Tibial nerve (tissue), 4 donors: ENCODE measurements at regions not wholly inside any gene's neighbourhood (a gene's known extent, or its start where the extent isn't known, plus 50 kb on each side); places are given as distances from the start of the nearest gene placed in this dataset.

Experiments
- DNase-seq, 2 donors: peaks; one replicate each; pipeline ENCODE4 v3.0.0-alpha.2; 2019; ENCODE audit warnings: low spot score in 2 of 2
- H3K27ac ChIP-seq, 4 donors: fragments of 200-600 bp; sonication (generic) in 3 of 4; one replicate each; pipeline ENCODE4 v1.5.1; 2017 to 2019; ENCODE audit warnings: mild to moderate bottlenecking in 1 of 4
- H3K27me3 ChIP-seq, 2 donors: fragments of 200-600 bp; sonication (generic) in 1 of 2; one replicate each; pipeline versions ENCODE4 v1.5.1 to v1.6.0; 2017 to 2019
- H3K36me3 ChIP-seq, 3 donors: fragments of 200-600 bp; sonication (generic); one replicate each; pipeline ENCODE4 v1.5.1; 2018 to 2019
- H3K4me1 ChIP-seq, 4 donors: fragments of 200-600 bp; sonication (generic) in 3 of 4; one replicate each; pipeline ENCODE4 v1.5.1; 2017 to 2019
- H3K4me3 ChIP-seq, 4 donors: fragments of 200-600 bp; sonication (generic) in 3 of 4; one replicate each; pipeline ENCODE4 v1.5.1; 2017 to 2019; ENCODE audit warnings: mild to moderate bottlenecking in 1 of 4, moderate library complexity in 1 of 4
- H3K9me3 ChIP-seq, 4 donors: fragments of 200-600 bp; sonication (generic) in 3 of 4; one replicate each; pipeline ENCODE4 v1.5.1; 2017 to 2019
- CTCF ChIP-seq, 5 experiments: fragments of 200-600 bp in 3 of 5; fragments of 450-650 bp in 2 of 5; sonication (generic) in 3 of 5; IDR thresholded peaks; one replicate each; pipeline ENCODE4 v1.5.1; 2016 to 2019; ENCODE audit warnings: antibody characterized with exemption in 5 of 5, mild to moderate bottlenecking in 3 of 5, moderate library complexity in 2 of 5
- EP300 ChIP-seq, 2 donors: sonication (generic); formaldehyde crosslinking; IDR thresholded peaks; one replicate each; pipeline ENCODE4 v1.6.1; 2017; ENCODE audit warnings: antibody characterized with exemption in 2 of 2, mild to moderate bottlenecking in 1 of 2
- POLR2A ChIP-seq, 2 donors: fragments of 450-650 bp; IDR thresholded peaks; one replicate each; pipeline ENCODE4 v1.6.1; 2017; ENCODE audit warnings: antibody characterized with exemption in 2 of 2, mild to moderate bottlenecking in 2 of 2, moderate library complexity in 2 of 2
- WGBS, 2 donors: methylation state at CpG; one replicate each; pipeline ENCODE4 v1.1.5; 2018; 5-methylcytosine and 5-hydroxymethylcytosine counted together

- Histone ChIP-seq H3K4me3 (no peak overlapping the region), H3K27ac (no peak overlapping the region), H3K36me3 (peaks cover 0 to 4% (median 0%) of the 10 kb centered on the region in 3 donors), H3K9me3 (no peaks in the 10 kb centered on the region), H3K27me3 (no peaks in the 10 kb centered on the region), H3K4me1 (no peaks in the 10 kb centered on the region)
- no peak for DNase-seq
- 62 to 75% methylated on average over 8 of the region's 8 CpGs for WGBS, 2 donors
- TF ChIP-seq CTCF (IDR thresholded peaks at IDR 0.05) (no peak), POLR2A (IDR thresholded peaks at IDR 0.05) (no peak), EP300 (IDR thresholded peaks at IDR 0.05) (no peak)
These were observed 57.2 kb upstream of the TOMM7 start for GRCh38 chr7:22879709-22880306.

GRCh38 chr7:22879280-22879679 is 56.6 kb upstream of the TOMM7 start:
- Histone ChIP-seq H3K9me3 (no peaks in the 10 kb centered on the region), H3K4me3 (no peak overlapping the region), H3K27me3 (no peaks in the 10 kb centered on the region), H3K27ac (no peak overlapping the region), H3K4me1 (no peaks in the 10 kb centered on the region), H3K36me3 (peaks cover 0 to 4% (median 0%) of the 10 kb centered on the region in 3 donors)
- WGBS, 2 donors, result 82 to 84% methylated on average over 4 of the region's 4 CpGs
- no peak for DNase-seq
- TF ChIP-seq CTCF (IDR thresholded peaks at IDR 0.05), result no peak
- TF ChIP-seq EP300 (IDR thresholded peaks at IDR 0.05), result no peak
- TF ChIP-seq POLR2A (IDR thresholded peaks at IDR 0.05), result no peak

- DNase-seq, result no peak
- Histone ChIP-seq H3K27me3 (no peaks in the 10 kb centered on the region), H3K9me3 (no peaks in the 10 kb centered on the region), H3K36me3 (peaks cover 0 to 4% (median 0%) of the 10 kb centered on the region in 3 donors), H3K4me1 (no peaks in the 10 kb centered on the region), H3K27ac (no peak overlapping the region), H3K4me3 (no peak overlapping the region)
- WGBS, 2 donors, result 45 to 62% methylated on average over 1 of the region's 1 CpG
- TF ChIP-seq EP300 (IDR thresholded peaks at IDR 0.05), result no peak
- TF ChIP-seq POLR2A (IDR thresholded peaks at IDR 0.05), result no peak
- no peak for TF ChIP-seq CTCF (IDR thresholded peaks at IDR 0.05)
These were observed 54.5 kb upstream of the TOMM7 start for GRCh38 chr7:22876986-22877729.

- Histone ChIP-seq H3K36me3 (peaks cover 0 to 4% (median 0%) of the 10 kb centered on the region in 3 donors), H3K27ac (no peak overlapping the region), H3K27me3 (no peaks in the 10 kb centered on the region), H3K9me3 (no peaks in the 10 kb centered on the region), H3K4me3 (no peak overlapping the region), H3K4me1 (no peaks in the 10 kb centered on the region)
- WGBS, 2 donors, result 95 to 98% methylated on average over 8 of the region's 8 CpGs
- no peak for DNase-seq
- TF ChIP-seq CTCF (IDR thresholded peaks at IDR 0.05) (no peak), EP300 (IDR thresholded peaks at IDR 0.05) (no peak), POLR2A (IDR thresholded peaks at IDR 0.05) (no peak)
These were observed 52.8 kb upstream of the TOMM7 start for GRCh38 chr7:22875470-22875869.

- Histone ChIP-seq H3K4me1 (no peaks in the 10 kb centered on the region), H3K27me3 (no peaks in the 10 kb centered on the region)
These were observed 52.3 kb upstream of the TOMM7 start for GRCh38 chr7:22874904-22875303.

More at GRCh38 chr7:22874904-22875303, 52.3 kb upstream of the TOMM7 start:
- Histone ChIP-seq H3K36me3 (peaks cover 0 to 4% (median 0%) of the 10 kb centered on the region in 3 donors), H3K9me3 (no peaks in the 10 kb centered on the region), H3K4me3 (no peak overlapping the region), H3K27ac (no peak overlapping the region)
- DNase-seq, result no peak
- WGBS, 2 donors, result 91 to 96% methylated on average over 7 to 9 of the region's 9 CpGs
- TF ChIP-seq POLR2A (IDR thresholded peaks at IDR 0.05) (no peak), CTCF (IDR thresholded peaks at IDR 0.05) (no peak), EP300 (IDR thresholded peaks at IDR 0.05) (no peak)
